ENCODE measurements at regions not wholly inside any gene's neighbourhood (a gene's known extent, or its start where the extent isn't known, plus 50 kb on each side); places are given as distances from the start of the nearest gene placed in this dataset.

GRCh38 chr20:16955971-16956370 lies 207.8 kb downstream of the OTOR start:
- ChIA-PET CTCF (interaction anchor here (0.7 kb wide), 1 partner anchor 119 kb away, joined by 3 read pairs; no protein-coding TSS in a partner anchor), POLR2A (ENCODE audit: low non-redundant PET) (no interaction called here)
- H3K27ac ChIP-seq = no peak overlapping the region
- no peak for TF ChIP-seq CTCF (conservative IDR thresholded peaks at IDR 0.05; ENCODE audit: low read depth)
- no peak for DNase-seq (ENCODE audit: low spot score)

- POLR2A ChIA-PET (ENCODE audit: low non-redundant PET) = no interaction called here
- CTCF ChIA-PET = no interaction called here
- no peak overlapping the region for H3K27ac ChIP-seq
- DNase-seq (ENCODE audit: low spot score) = no peak
- no peak for TF ChIP-seq CTCF (conservative IDR thresholded peaks at IDR 0.05; ENCODE audit: low read depth)
Measured at GRCh38 chr20:16965401-16965800, 217.2 kb downstream of the OTOR start.

GRCh38 chr20:16966276-16966880 lies 218.2 kb downstream of the OTOR start:
- ChIA-PET POLR2A (ENCODE audit: low non-redundant PET) (no interaction called here), CTCF (interaction anchor here (0.6 kb wide), 1 partner anchor 28 kb away, joined by 8 read pairs; no protein-coding TSS in a partner anchor)
- DNase-seq (ENCODE audit: low spot score) = no peak
- H3K27ac ChIP-seq = no peak overlapping the region
- TF ChIP-seq CTCF (conservative IDR thresholded peaks at IDR 0.05; ENCODE audit: low read depth) = no peak

- ChIA-PET POLR2A (ENCODE audit: low non-redundant PET) (no interaction called here), CTCF (no interaction called here)
- TF ChIP-seq CTCF (conservative IDR thresholded peaks at IDR 0.05; ENCODE audit: low read depth) = no peak
- no peak for DNase-seq (ENCODE audit: low spot score)
- no peak overlapping the region for H3K27ac ChIP-seq
Measured at GRCh38 chr20:16968099-16968498, 219.9 kb downstream of the OTOR start.

- no peak for TF ChIP-seq CTCF (conservative IDR thresholded peaks at IDR 0.05; ENCODE audit: low read depth)
- H3K27ac ChIP-seq = no peak overlapping the region
- DNase-seq (ENCODE audit: low spot score) = no peak
- CTCF ChIA-PET = no interaction called here
- POLR2A ChIA-PET (ENCODE audit: low non-redundant PET) = no interaction called here
Measured at GRCh38 chr20:16970776-16971175, 222.6 kb downstream of the OTOR start.

- TF ChIP-seq CTCF (conservative IDR thresholded peaks at IDR 0.05; ENCODE audit: low read depth) = no peak
- no peak for DNase-seq (ENCODE audit: low spot score)
- POLR2A ChIA-PET (ENCODE audit: low non-redundant PET) = no interaction called here
- CTCF ChIA-PET = no interaction called here
- no peak overlapping the region for H3K27ac ChIP-seq
Measured at GRCh38 chr20:16974080-16974854, 226.1 kb downstream of the OTOR start.
